ENCODE measurements at regions not wholly inside any gene's neighbourhood (a gene's known extent, or its start where the extent isn't known, plus 50 kb on each side); places are given as distances from the start of the nearest gene placed in this dataset.

DNA sequence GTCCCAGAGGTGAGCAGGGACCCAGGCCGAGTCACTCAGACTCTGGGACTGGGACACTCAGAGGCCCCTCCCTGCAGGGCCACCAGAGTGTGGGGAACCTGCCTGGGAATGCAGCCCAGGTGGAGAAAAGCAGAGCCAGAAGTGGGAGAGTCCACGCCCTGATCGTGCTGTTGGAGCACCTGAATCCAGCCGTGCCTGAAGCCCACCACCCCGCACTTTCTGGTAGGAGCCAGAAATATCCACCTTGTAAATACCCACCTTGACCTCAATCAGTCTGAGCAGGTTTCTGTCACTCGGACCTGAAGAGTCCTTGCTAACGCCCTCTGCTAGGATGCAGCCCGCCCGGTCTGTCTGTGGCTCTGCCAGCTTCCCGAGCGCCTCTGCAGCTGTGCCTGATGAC lies 86.7 kb downstream of the PDGFA start:
- Histone ChIP-seq H3K4me3 (ENCODE audit: insufficient read depth, low read depth, low read length) (no peak overlapping the region), H3K36me3 (replicated peaks; ENCODE audit: control insufficient read depth, insufficient read depth, low read length) (no peaks in the 10 kb centered on the region), H3K27me3 (ENCODE audit: control insufficient read depth, insufficient read depth, low read length) (no peaks in the 10 kb centered on the region)
- DNase-seq = no peak

DNA sequence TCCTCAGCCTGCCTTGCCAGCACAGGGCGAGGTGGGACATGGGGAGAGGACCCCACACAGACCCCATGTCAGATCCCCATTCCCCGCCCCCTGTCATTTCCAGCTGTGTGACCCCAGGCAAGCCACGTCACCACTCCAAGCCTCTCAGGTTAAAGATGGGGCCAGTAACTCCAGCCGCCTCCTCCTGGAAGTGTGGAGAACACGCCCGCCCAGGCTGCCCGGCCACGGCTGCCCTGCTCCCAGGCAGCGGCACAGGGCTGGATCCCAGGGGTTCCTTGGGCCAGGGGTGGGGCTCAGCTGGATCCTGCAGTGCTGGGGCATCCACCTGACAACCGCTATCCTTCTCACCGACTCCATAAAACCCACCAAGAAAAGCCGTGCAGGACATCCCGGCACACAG lies 86.1 kb downstream of the PDGFA start:
- no peak for DNase-seq
- Histone ChIP-seq H3K36me3 (replicated peaks; ENCODE audit: control insufficient read depth, insufficient read depth, low read length) (no peaks in the 10 kb centered on the region), H3K27me3 (ENCODE audit: control insufficient read depth, insufficient read depth, low read length) (no peaks in the 10 kb centered on the region), H3K4me3 (ENCODE audit: insufficient read depth, low read depth, low read length) (no peak overlapping the region)

DNA sequence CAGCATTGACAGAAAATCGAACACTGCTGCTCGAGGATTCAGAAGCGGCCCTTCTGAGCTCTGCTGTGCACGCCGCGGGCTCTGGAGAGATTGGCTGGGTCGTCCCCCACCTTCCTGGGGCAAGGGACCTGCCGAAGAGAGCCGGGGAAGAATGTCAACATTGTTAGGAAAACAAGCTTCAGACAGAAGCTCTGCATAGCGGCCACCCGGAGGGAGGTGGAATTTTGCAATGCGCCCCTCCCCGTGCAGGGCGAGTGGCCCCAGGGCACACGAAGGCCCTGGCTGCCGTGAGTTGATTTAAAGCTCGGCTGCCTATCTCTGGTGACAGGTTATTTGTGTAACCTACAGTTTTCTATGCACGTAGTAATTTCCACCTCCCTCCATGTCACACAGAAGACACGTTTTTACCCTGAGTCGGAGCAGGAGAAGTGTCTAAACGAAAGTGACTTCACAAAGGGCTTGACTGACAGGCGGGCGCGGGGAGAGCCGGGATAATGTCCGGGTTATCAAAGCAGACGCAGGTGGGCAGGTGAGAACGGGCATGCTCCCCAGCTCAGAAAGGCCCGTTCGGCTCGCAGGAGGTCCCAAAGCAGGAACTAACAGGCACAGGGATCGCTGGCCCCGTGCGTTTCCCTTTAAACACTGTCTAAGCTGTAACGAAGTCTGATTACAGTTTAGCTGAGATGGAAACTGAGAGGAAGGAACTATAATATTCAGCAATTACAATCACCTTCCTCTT lies 84.6 kb downstream of the PDGFA start:
- H3K4me3 ChIP-seq (ENCODE audit: insufficient read depth, low read depth, low read length) = no peak overlapping the region
- peak; percentile 94 for DNase-seq
- H3K27me3 ChIP-seq (ENCODE audit: control insufficient read depth, insufficient read depth, low read length) = no peaks in the 10 kb centered on the region
- H3K36me3 ChIP-seq (replicated peaks; ENCODE audit: control insufficient read depth, insufficient read depth, low read length) = no peaks in the 10 kb centered on the region

DNA sequence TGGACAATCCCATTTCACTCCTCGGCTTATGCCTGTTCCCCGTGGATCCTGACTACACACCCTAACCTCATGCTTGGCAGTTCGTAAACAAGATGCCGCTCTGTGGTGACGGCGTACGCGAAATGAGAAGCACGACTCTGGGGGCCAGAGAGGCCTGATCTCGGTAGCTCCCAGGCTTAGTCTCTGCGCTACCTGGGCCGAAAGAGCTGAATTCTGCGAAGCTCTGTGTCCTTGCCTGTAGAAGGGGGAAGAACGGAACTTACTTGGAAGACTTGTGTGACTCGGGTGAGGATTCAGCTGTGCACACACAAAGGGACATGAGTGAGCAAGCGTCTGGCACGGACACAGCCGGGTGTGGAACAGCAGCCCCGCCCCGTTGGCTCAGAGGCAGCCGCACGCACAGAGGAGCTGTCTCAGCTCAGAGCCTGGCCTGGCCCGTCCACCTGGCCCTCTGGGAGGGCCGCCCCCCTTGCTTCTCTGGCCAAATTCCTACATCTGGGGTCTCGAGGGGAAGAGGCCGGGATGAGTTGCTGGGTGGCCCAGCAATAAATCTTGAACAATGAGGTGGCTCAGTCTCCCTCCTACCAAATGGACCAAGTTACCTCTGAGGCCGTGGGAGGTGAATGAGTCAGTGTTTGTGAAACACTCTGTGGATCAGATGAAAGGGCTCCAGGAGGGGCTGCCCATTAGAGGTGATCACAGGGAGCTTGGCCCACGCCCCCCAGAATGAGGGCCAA lies 83.8 kb downstream of the PDGFA start:
- no peak for DNase-seq
- Histone ChIP-seq H3K4me3 (ENCODE audit: insufficient read depth, low read depth, low read length) (no peak overlapping the region), H3K27me3 (ENCODE audit: control insufficient read depth, insufficient read depth, low read length) (no peaks in the 10 kb centered on the region), H3K36me3 (replicated peaks; ENCODE audit: control insufficient read depth, insufficient read depth, low read length) (no peaks in the 10 kb centered on the region)

DNA sequence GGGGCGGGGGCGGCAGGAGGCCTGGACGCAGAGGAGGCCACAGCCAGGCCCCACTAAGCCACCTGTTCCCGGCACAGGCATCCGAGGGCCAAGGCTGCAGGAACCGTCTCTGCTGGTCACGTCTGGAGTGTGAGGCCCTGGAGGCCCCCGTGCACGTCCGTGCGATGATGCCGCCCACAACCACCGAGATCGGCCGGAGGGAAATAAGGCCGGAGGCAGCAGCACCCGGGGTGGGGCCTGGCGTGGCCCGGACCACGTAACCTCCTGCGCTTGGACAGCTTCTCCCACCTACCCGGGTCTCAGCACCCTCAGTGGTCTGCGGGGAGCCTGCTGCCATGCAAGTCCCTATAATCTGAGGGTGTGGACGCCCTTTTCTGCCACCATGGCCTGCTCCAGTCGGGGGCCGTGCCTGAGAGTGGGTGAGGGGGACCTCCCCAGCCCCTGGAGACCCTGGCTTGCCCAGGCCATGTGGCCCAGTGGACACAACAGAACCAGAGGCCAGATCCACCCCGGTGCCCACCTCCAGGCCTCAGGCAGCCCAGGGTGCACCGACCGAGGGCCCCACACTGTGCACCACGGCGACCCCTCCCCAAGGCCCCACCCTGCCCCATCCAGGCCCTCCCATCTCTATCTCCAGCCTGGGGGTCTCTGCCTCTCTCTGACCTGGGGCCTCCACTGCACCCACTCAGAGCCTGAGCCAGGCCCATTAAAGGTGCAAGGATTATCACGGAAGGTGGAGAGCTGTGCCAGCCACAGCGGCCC lies 83.1 kb downstream of the PDGFA start:
- Histone ChIP-seq H3K36me3 (replicated peaks; ENCODE audit: control insufficient read depth, insufficient read depth, low read length) (no peaks in the 10 kb centered on the region), H3K4me3 (ENCODE audit: insufficient read depth, low read depth, low read length) (no peak overlapping the region), H3K27me3 (ENCODE audit: control insufficient read depth, insufficient read depth, low read length) (no peaks in the 10 kb centered on the region)
- no peak for DNase-seq

DNA sequence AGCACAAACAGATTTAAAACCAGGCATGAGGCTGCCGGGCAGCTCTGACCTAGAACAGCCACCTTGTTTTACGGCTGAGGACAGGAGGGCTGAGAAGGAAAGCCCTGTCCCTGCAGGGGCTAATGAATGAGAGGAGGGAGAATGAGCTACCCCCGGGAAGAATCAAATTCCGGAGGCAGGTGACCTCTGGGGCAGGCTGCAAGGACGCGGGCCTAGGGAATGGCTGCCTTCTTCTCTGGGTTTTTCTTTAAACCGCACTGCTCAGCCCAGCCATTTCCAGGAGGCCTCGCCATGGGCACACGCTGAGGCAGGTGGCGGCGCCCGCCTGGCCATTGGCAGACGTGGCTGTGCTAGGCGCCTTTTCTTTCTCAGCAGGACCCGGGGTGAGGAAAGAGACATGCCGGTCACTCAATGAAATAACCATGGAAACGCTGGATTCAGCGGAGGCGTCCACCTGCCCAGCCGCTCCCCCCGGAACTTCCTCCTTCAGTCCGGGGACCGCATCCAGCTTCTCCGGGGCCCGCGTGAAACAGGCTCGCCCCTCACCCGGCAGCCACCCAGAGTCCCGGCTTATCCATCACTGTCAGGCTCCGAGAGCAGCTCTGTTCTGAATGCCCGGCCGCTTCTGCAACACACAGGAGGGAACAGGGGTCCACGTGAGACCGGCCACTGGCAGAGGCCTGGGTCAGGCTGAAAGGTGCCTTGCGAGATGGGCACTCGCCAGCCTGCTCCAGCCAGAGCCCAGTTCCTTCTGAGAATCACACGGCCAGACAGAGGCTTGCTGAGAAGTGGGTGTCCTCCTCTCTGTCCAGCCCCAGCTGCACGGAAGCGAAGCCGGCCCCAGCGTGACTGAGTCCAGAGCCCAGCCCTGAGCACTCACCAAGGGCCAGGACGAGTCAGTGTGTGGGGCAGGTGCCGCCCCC lies 82.1 kb downstream of the PDGFA start:
- Histone ChIP-seq H3K4me3 (ENCODE audit: insufficient read depth, low read depth, low read length) (no peak overlapping the region), H3K27me3 (ENCODE audit: control insufficient read depth, insufficient read depth, low read length) (no peaks in the 10 kb centered on the region), H3K36me3 (replicated peaks; ENCODE audit: control insufficient read depth, insufficient read depth, low read length) (no peaks in the 10 kb centered on the region)
- DNase-seq = peak; percentile 85

DNA sequence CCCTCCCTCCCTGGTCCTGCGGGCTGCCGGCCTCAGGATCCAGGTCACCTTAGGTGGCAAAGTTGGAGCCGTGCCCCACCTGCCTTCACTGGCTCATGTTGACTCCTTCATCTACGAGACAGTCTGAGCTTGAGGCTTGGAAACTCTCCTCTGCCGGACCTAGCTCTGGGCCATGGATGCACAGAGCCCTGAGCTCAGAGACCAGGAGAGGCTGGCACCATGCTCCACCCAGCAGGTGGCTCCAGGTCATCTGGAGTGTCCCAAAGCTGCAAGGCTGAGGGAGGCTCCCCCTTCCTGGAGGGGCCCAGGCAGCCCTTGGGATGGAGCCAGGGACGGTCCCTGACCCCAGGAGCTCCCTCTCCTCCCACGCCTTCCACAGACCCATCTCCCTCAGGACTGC lies 81.3 kb downstream of the PDGFA start:
- H3K36me3 ChIP-seq (replicated peaks; ENCODE audit: control insufficient read depth, insufficient read depth, low read length) = no peaks in the 10 kb centered on the region
- no peak overlapping the region for H3K4me3 ChIP-seq (ENCODE audit: insufficient read depth, low read depth, low read length)
- no peak for DNase-seq
- H3K27me3 ChIP-seq (ENCODE audit: control insufficient read depth, insufficient read depth, low read length) = no peaks in the 10 kb centered on the region

DNA sequence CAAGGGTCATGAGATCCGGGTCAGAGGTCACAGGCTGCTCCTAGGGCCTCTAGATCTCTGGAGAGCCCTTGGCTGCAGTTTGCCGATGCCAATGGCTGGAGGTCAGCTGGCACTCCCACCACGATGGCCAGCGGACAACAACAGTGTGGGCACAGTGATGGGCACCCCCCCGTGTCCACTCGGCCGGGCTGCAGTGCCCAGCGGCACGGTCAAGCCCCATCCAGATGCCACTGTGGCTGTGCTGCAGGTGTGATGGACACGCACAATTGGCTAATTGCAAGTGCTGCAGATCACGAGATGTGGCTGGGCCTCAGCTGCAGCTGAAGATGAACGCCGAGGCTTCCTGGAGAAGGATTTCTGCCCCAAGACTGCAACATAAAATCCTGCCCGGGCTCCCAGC lies 80.7 kb downstream of the PDGFA start:
- DNase-seq = no peak
- H3K4me3 ChIP-seq (ENCODE audit: insufficient read depth, low read depth, low read length) = no peak overlapping the region
- H3K36me3 ChIP-seq (replicated peaks; ENCODE audit: control insufficient read depth, insufficient read depth, low read length) = no peaks in the 10 kb centered on the region
- no peaks in the 10 kb centered on the region for H3K27me3 ChIP-seq (ENCODE audit: control insufficient read depth, insufficient read depth, low read length)

DNA sequence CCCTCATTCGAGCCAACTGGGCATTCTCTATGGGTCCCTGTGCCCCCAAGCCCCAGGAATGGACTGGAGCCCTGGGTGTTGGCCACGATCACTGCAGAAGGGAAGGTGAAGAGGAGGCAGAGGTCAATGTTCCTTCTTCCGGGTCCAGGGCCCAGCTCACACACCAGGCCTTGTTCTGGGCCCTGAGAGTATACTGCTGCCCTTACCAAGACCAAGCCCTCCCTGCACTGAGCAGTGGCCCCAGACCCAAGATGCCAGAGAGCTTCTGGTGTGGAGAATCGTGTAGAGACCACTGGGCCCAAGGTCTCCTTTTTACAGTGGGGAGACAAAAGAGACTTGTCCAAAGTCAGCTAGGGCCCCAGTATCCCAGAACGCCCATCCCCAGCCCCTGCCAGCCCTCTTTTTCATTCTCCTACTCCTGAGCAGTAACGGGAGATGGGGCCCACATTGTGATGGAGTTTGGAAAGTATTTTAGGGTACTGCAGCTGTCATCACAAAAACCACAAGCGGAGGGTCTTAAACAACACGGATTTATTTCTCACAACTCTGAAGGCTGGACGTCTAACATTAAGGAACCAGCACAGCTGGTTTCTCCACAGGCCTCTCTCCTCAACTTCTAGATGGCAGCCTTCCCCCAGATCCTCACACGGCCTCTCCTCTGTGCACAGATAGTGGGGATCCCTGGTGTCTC lies 79.4 kb downstream of the PDGFA start:
- Histone ChIP-seq H3K4me3 (ENCODE audit: insufficient read depth, low read depth, low read length) (no peak overlapping the region), H3K27me3 (ENCODE audit: control insufficient read depth, insufficient read depth, low read length) (no peaks in the 10 kb centered on the region), H3K36me3 (replicated peaks; ENCODE audit: control insufficient read depth, insufficient read depth, low read length) (no peaks in the 10 kb centered on the region)
- no peak for DNase-seq

DNA sequence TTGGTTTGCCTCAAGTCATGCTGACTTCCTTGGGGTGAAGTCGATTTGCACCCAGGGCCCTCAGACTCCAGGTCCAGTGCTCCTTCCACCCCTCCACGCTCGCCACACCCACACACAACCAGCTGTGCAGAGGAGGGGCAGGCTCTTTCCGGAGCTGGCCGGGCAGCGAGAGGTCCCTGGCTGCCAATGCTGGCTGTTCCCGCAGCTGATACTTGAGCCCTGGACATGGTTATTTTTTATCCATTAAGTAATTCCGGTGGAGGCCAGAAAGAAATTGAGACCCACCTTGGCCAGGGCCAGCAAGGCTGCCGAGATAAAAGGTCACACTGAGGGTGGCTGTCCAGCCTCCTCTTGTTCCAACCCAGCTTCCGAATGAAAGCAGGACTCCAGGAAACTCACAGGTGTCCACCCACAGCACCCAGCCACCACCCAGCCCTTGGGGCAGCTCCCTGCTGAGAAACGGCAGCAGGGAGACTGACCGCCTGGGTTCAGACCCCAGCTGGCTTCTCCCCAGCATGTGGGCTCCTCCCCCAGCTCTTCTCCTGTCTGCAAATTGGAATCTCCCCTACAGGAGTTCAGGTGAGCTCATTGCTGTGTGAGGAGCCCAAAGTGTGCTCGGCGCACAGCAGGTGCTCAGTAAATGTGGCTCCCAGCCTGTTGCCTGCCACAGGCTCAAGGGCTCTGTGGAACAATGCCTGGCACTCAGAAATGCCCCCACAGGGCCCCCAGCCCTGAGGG lies 77.8 kb downstream of the PDGFA start:
- no peak for DNase-seq
- Histone ChIP-seq H3K36me3 (replicated peaks; ENCODE audit: control insufficient read depth, insufficient read depth, low read length) (no peaks in the 10 kb centered on the region), H3K27me3 (ENCODE audit: control insufficient read depth, insufficient read depth, low read length) (no peaks in the 10 kb centered on the region), H3K4me3 (ENCODE audit: insufficient read depth, low read depth, low read length) (no peak overlapping the region)

DNA sequence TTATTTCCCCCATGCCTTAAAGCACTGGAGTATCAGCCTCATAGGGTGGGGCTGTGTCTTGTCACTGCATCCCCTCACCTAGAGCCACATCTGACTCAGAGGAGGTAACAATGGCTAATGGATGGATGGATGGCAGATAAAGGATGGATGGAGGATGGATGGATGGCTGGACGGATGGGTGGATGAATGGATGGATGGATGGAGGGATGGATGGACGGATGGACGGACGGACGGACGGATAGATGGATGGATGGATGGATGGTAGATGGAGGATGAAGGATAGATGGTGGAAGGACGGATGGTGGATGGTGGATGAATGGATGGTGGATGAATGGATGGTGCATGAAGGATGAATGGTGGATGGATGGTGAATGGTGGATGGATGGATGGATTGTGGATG lies 77.2 kb downstream of the PDGFA start:
- Histone ChIP-seq H3K36me3 (replicated peaks; ENCODE audit: control insufficient read depth, insufficient read depth, low read length) (no peaks in the 10 kb centered on the region), H3K4me3 (ENCODE audit: insufficient read depth, low read depth, low read length) (no peak overlapping the region), H3K27me3 (ENCODE audit: control insufficient read depth, insufficient read depth, low read length) (no peaks in the 10 kb centered on the region)
- DNase-seq = no peak

DNA sequence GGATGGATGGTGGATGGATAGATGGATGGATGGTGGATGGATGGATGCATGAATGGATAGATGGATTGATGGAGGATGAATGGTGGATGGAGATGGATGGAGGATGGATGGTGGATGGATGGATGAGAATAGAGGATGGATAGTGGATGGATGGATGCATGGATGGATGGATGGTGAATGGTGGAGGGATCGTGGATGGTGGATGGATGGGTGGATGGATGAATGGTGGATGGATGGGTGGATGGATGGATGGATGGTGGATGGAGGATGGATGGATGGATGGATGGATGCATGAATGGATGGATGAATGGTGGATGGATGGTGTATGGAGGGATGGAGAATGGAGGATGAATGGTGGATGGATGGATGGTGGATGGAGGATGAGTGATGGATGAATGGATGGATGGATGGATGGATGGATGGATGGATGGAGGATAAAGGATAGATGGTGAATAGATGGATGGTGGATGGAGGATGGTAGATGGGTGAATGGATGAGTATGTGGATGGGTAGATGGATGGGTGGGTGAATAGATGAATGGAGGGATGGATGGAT lies 76.3 kb downstream of the PDGFA start:
- no peaks in the 10 kb centered on the region for H3K36me3 ChIP-seq (replicated peaks; ENCODE audit: control insufficient read depth, insufficient read depth, low read length)
- no peaks in the 10 kb centered on the region for H3K27me3 ChIP-seq (ENCODE audit: control insufficient read depth, insufficient read depth, low read length)
- H3K4me3 ChIP-seq (ENCODE audit: insufficient read depth, low read depth, low read length) = no peak overlapping the region
- no peak for DNase-seq

DNA sequence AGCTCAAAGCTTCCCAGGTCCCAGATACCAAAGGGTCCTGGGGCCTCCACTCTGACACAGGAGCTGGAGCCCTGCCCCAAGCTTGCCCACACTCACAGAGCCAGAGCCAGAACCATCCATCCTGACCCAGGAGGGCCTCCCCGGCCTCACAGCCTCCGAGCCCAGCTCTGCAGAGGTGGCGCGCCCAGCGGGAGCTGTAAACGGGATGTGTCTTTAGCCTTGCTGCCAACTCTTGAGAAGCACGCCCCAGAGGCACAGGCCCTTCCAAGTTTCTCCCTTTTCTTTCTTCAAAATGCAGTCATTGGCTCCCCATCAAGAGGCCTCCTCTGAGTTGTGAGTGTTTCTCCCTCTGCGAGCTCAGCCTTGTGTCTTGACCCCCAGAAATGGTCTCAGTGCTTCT lies 75.0 kb downstream of the PDGFA start:
- H3K4me3 ChIP-seq (ENCODE audit: insufficient read depth, low read depth, low read length) = no peak overlapping the region
- no peak for DNase-seq
- no peaks in the 10 kb centered on the region for H3K27me3 ChIP-seq (ENCODE audit: control insufficient read depth, insufficient read depth, low read length)
- H3K36me3 ChIP-seq (replicated peaks; ENCODE audit: control insufficient read depth, insufficient read depth, low read length) = no peaks in the 10 kb centered on the region

Data from H7 (cell line).